K562 (cell line): ENCODE measurements at regions not wholly inside any gene's neighbourhood (a gene's known extent, or its start where the extent isn't known, plus 50 kb on each side); places are given as distances from the start of the nearest gene placed in this dataset.

Experiments
- ATAC-seq: fragments of 200-7000 bp; cut with Tn5 transposase; 3 replicates; pipeline ENCODE4 v1.9.1; 2020; ENCODE audit warnings: moderate library complexity
- BruUV-seq: library from RNA; stranded (reverse); fragments of 400-500 nt; replicated peaks from 2 replicates; lab custom pipeline; 2021; lab: Mats Ljungman, UMichigan
- CTCF ChIA-PET: fragments of 300-600 bp; formaldehyde crosslinking; extraction: SDS; loops from one replicate; lab custom pipeline; 2021; ENCODE audit warnings: low intra/inter-chr PET ratio; lab: Yijun Ruan, JAX
- POLR2A ChIA-PET: fragments of 300-600, 350-650 bp; sonication (Branson Sonifier 250); formaldehyde crosslinking; extraction: SDS; loops from one replicate; lab custom pipeline; 2021; ENCODE audit warnings: antibody characterized with exemption, inconsistent platforms; lab: Yijun Ruan, JAX
- DNase-seq, 4 experiments: peaks; one replicate each; pipeline versions ENCODE4 v3.0.0 to v3.0.0-alpha.2; 2011 to 2018; ENCODE audit warnings: low spot score in 3 of 4, mixed read lengths in 3 of 4; ENCODE audit errors: extremely low read depth in 1 of 4
- FAIRE-seq: peaks from 2 replicates; lab custom pipeline; 2011; peaks lifted over from hg19 to GRCh38; lab: Jason Lieb, UNC
- H2AFZ ChIP-seq: 2 replicates; pipeline ENCODE4 v1.6.0; 2011; ENCODE audit warnings: low read depth, low read length, control low read depth, inconsistent platforms
- H3K27ac ChIP-seq: fragments of 200-600 bp; 3 replicates; pipeline ENCODE4 v1.8.0; 2011; ENCODE audit warnings: low read depth, mild to moderate bottlenecking, control low read depth, inconsistent platforms, low read length, moderate library complexity, mixed read lengths; ENCODE audit errors: extremely low read depth
- H3K27me3 ChIP-seq, 2 experiments: fragments of 300-600 bp in 1 of 2; 2 replicates in 1 of 2; 3 replicates in 1 of 2; pipeline versions ENCODE4 v1.6.0 to v1.8.0; 2011; ENCODE audit warnings: inconsistent platforms in 2 of 2, low read length in 2 of 2, mild to moderate bottlenecking in 1 of 2, mixed read lengths in 1 of 2, moderate library complexity in 1 of 2; ENCODE audit not compliant: control insufficient read depth in 2 of 2, insufficient read depth in 2 of 2
- H3K36me3 ChIP-seq: fragments of 300-600 bp; 3 replicates; pipeline ENCODE4 v1.8.0; 2011; ENCODE audit warnings: mild to moderate bottlenecking, low read length, inconsistent platforms; ENCODE audit not compliant: control insufficient read depth, insufficient read depth
- H3K4me1 ChIP-seq, 2 experiments: fragments of 200-600 bp in 1 of 2; replicated peaks in 1 of 2; 2 replicates in 1 of 2; 3 replicates in 1 of 2; pipeline versions ENCODE4 v1.5.1 to v1.8.0; 2011; ENCODE audit warnings: inconsistent platforms in 2 of 2, low read length in 2 of 2, mild to moderate bottlenecking in 1 of 2, mixed read lengths in 1 of 2, moderate library complexity in 1 of 2; ENCODE audit not compliant: control insufficient read depth in 2 of 2, insufficient read depth in 2 of 2
- H3K4me2 ChIP-seq: 2 replicates; pipeline ENCODE4 v1.6.1; 2011; ENCODE audit warnings: low read length, control low read depth, inconsistent platforms, mixed read lengths; ENCODE audit not compliant: insufficient read depth
- H3K4me3 ChIP-seq: fragments of 200-600 bp; sonication (generic), shearing (Covaris generic); 2 replicates; pipeline ENCODE4 v1.5.1; 2016; ENCODE audit warnings: control low read depth, inconsistent platforms
- H3K79me2 ChIP-seq: fragments of 200-600 bp; 3 replicates; pipeline ENCODE4 v1.8.0; 2011; ENCODE audit warnings: low read length, inconsistent platforms; ENCODE audit not compliant: control insufficient read depth, insufficient read depth
- H3K9ac ChIP-seq, 2 experiments: 2 replicates each; pipeline versions ENCODE4 v1.6.0 to v1.6.1; 2011; ENCODE audit warnings: low read depth in 2 of 2, low read length in 2 of 2, control low read depth in 1 of 2, inconsistent platforms in 1 of 2, mild to moderate bottlenecking in 1 of 2, mixed read lengths in 1 of 2; ENCODE audit not compliant: insufficient read depth in 1 of 2
- H3K9me1 ChIP-seq: one replicate; pipeline ENCODE4 v1.6.0; 2011; ENCODE audit warnings: inconsistent platforms, mild to moderate bottlenecking, low read length, moderate library complexity; ENCODE audit not compliant: control insufficient read depth, insufficient read depth
- H3K9me3 ChIP-seq: replicated peaks from 2 replicates; pipeline ENCODE4 v1.5.1; 2011; ENCODE audit warnings: low read depth, low read length, inconsistent platforms; ENCODE audit not compliant: control insufficient read depth, insufficient read depth
- H4K20me1 ChIP-seq: replicated peaks from 2 replicates; pipeline ENCODE4 v1.6.1; 2011; ENCODE audit warnings: low read length, inconsistent platforms, mixed read lengths; ENCODE audit not compliant: control insufficient read depth, insufficient read depth
- ASH1L ChIP-seq: fragments of 450-650 bp; IDR thresholded peaks from 2 replicates; pipeline ENCODE4 v1.6.1; 2018; ENCODE audit warnings: borderline replicate concordance, mild to moderate bottlenecking, low read depth; ENCODE audit not compliant: partially characterized antibody
- EGR1 ChIP-seq: fragments of 450-650 bp; conservative IDR thresholded peaks from 2 replicates; pipeline ENCODE4 v1.6.1; 2017; ENCODE audit warnings: mild to moderate bottlenecking
- FOS ChIP-seq: IDR thresholded peaks from 3 replicates; pipeline ENCODE4 v1.6.1; 2011; ENCODE audit not compliant: insufficient read length; ENCODE audit errors: extremely low read depth
- RBM25 ChIP-seq: fragments of 200-400 bp; formaldehyde crosslinking; IDR thresholded peaks from 2 replicates; pipeline ENCODE4 v1.6.1; 2018; ENCODE audit warnings: low read length, low read depth, moderate library complexity; ENCODE audit not compliant: severe bottlenecking
- ZBTB34 ChIP-seq: fragments of 250-450 bp; sonication (Bioruptor Pico); IDR thresholded peaks from 2 replicates; pipeline ENCODE4 v1.8.0; 2021; ENCODE audit warnings: mild to moderate bottlenecking, moderate library complexity
- ZFP91 ChIP-seq: sonication (generic); formaldehyde crosslinking; IDR thresholded peaks from 2 replicates; pipeline ENCODE4 v1.8.0; 2022; ENCODE audit warnings: mild to moderate bottlenecking, missing genetic modification reagents
- ZNF644 ChIP-seq: fragments of 200-800 bp; sonication (Bioruptor generic); IDR thresholded peaks from 2 replicates; pipeline ENCODE4 v1.6.1; 2016; ENCODE audit warnings: low read depth, missing genetic modification characterization, missing compliant biosample characterization
- ZNF699 ChIP-seq: fragments of 250-450 bp; sonication (Bioruptor Pico); IDR thresholded peaks from 2 replicates; pipeline ENCODE4 v1.8.0; 2021; ENCODE audit warnings: mild to moderate bottlenecking, moderate library complexity; ENCODE audit not compliant: insufficient replicate concordance
- WGBS: fragments of 100-300 bp; shearing (Covaris generic); methylation state at CpG from one replicate; pipeline ENCODE4 v1.1.6; 2016; ENCODE audit warnings: low coverage, mixed read lengths; ENCODE audit not compliant: insufficient coverage; ENCODE audit errors: missing lambda C conversion rate; 5-methylcytosine and 5-hydroxymethylcytosine counted together
- in situ Hi-C: fragments of 300-500 bp; cut with MboI; formaldehyde crosslinking; loops from 4 replicates; pipeline ENCODE4 v1.15.0; 2018; ENCODE audit warnings: inconsistent platforms, mixed read lengths
- intact Hi-C: fragments of 100-400 bp; cut with micrococcal nuclease; formaldehyde crosslinking; loops from 2 replicates; pipeline ENCODE4 v1.14.2; 2022
- TF ChIP-seq, protein P1 (sequence below): fragments of 450-650 bp; IDR thresholded peaks from 2 replicates; pipeline ENCODE4 v1.6.1; 2016; ENCODE audit warnings: missing biosample characterization, missing genetic modification characterization
- TF ChIP-seq, protein P2 (sequence below), 2 experiments: fragments of 450-650 bp in 1 of 2; sonication (generic) in 1 of 2; formaldehyde crosslinking; conservative IDR thresholded peaks; 2 replicates each; pipeline versions ENCODE4 v1.4.0 to v1.8.1; 2020 to 2022; ENCODE audit warnings: mild to moderate bottlenecking in 1 of 2, missing genetic modification reagents in 1 of 2

DNA sequence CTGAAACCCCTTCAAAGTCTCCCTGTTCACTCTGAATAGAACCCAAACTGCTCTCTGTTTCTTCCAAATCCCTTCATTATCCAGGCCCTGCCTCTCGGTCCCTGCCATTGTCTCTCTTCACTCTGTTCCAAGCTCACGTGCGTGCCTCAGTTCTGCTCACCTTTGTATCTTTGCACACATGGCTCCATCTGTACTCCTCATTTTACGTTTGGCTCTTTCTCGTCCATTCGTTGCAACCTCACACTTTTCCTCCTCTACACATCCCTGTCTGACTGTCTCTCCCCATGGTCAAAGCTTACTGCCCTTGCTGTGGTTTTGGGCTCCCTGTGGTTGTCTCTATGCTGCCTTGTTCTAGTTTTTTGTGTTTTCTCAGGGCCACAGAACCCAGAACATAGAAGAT lies 1054.5 kb downstream of the BCL11B start:
- H2AFZ ChIP-seq, result no peak overlapping the region
- CTCF ChIA-PET, result no interaction called here
- no peak overlapping the region for H3K27ac ChIP-seq
- ATAC-seq, result no peak
- no peak overlapping the region for H3K4me3 ChIP-seq
- FAIRE-seq, result no peak
- POLR2A ChIA-PET, result no interaction called here
- BruUV-seq, result no TSS peak
- H3K27me3 ChIP-seq, result no peaks in the 10 kb centered on the region
- no peaks in the 10 kb centered on the region for H3K9me1 ChIP-seq
- TF ChIP-seq ZNF699, result no peak
- no peaks in the 10 kb centered on the region for H3K36me3 ChIP-seq
- no peak for DNase-seq
- H3K79me2 ChIP-seq, result no peaks in the 10 kb centered on the region
- H3K9ac ChIP-seq, result no peak overlapping the region
- WGBS, result no CpG with 5 or more reads among the region's 6 CpGs
- intact Hi-C loops (no loop called here), in situ Hi-C loops (no loop called here)
- no peaks in the 10 kb centered on the region for H3K4me1 ChIP-seq
- no peaks in the 10 kb centered on the region for H3K9me3 ChIP-seq
- no peaks in the 10 kb centered on the region for H4K20me1 ChIP-seq
- no peak overlapping the region for H3K4me2 ChIP-seq

DNA sequence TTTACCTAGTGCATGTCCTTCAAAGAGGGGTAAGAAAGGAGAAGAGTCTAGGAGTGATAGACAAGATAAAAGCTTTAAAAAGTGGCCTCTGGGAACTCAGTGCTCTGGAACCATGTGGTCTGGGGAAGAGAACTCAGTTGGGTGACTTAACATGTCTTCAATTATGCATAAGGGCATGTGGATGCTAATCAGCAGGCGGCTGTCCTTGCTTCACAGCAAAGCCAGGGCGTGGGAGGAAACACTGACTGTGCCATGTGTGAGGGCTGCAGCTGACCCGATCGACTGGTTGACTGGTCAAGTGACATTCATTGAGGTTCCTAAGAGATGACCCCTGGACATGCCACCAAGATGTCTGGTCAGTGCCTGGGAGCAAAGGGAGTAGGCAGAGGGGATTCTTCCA lies 1053.8 kb downstream of the BCL11B start:
- H3K9me1 ChIP-seq, result no peaks in the 10 kb centered on the region
- WGBS, result 8% methylated on average over 2 of the region's 4 CpGs
- ATAC-seq, result no peak
- H3K27me3 ChIP-seq, result no peaks in the 10 kb centered on the region
- BruUV-seq, result no TSS peak
- no peak for DNase-seq
- no peaks in the 10 kb centered on the region for H4K20me1 ChIP-seq
- intact Hi-C loops, result no loop called here
- FAIRE-seq, result no peak
- TF ChIP-seq, protein P1, sequence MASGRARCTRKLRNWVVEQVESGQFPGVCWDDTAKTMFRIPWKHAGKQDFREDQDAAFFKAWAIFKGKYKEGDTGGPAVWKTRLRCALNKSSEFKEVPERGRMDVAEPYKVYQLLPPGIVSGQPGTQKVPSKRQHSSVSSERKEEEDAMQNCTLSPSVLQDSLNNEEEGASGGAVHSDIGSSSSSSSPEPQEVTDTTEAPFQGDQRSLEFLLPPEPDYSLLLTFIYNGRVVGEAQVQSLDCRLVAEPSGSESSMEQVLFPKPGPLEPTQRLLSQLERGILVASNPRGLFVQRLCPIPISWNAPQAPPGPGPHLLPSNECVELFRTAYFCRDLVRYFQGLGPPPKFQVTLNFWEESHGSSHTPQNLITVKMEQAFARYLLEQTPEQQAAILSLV (tag), result no peak
- TF ChIP-seq, protein P2, sequence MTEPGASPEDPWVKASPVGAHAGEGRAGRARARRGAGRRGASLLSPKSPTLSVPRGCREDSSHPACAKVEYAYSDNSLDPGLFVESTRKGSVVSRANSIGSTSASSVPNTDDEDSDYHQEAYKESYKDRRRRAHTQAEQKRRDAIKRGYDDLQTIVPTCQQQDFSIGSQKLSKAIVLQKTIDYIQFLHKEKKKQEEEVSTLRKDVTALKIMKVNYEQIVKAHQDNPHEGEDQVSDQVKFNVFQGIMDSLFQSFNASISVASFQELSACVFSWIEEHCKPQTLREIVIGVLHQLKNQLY (CRISPR knock-in tag; conservative IDR thresholded peaks at IDR 0.05), result no peak
- TF ChIP-seq ZBTB34 (CRISPR knock-in tag) (no peak), EGR1 (no peak), RBM25 (no peak), FOS (no peak), ZFP91 (CRISPR knock-in tag) (no peak), ZNF644 (no peak), ASH1L (no peak)
- no peak overlapping the region for H3K4me2 ChIP-seq
- H3K79me2 ChIP-seq, result no peaks in the 10 kb centered on the region
- no peaks in the 10 kb centered on the region for H3K9me3 ChIP-seq
- H3K9ac ChIP-seq, result no peak overlapping the region
- no peak overlapping the region for H2AFZ ChIP-seq
- no peak overlapping the region for H3K27ac ChIP-seq
- no peaks in the 10 kb centered on the region for H3K36me3 ChIP-seq
- POLR2A ChIA-PET, result no interaction called here
- H3K4me3 ChIP-seq, result no peak overlapping the region
- H3K4me1 ChIP-seq, result no peaks in the 10 kb centered on the region
- in situ Hi-C loops, result no loop called here
- CTCF ChIA-PET, result no interaction called here
